ENCODE measurements at regions not wholly inside any gene's neighbourhood (a gene's known extent, or its start where the extent isn't known, plus 50 kb on each side); places are given as distances from the start of the nearest gene placed in this dataset.
A peak's percentile ranks its signal among the peaks of the same experiment; 100 is the strongest.

GRCh38 chr7:31175672-31176071 lies 123.6 kb downstream of the ADCYAP1R1 start:
- TF ChIP-seq, protein P1, sequence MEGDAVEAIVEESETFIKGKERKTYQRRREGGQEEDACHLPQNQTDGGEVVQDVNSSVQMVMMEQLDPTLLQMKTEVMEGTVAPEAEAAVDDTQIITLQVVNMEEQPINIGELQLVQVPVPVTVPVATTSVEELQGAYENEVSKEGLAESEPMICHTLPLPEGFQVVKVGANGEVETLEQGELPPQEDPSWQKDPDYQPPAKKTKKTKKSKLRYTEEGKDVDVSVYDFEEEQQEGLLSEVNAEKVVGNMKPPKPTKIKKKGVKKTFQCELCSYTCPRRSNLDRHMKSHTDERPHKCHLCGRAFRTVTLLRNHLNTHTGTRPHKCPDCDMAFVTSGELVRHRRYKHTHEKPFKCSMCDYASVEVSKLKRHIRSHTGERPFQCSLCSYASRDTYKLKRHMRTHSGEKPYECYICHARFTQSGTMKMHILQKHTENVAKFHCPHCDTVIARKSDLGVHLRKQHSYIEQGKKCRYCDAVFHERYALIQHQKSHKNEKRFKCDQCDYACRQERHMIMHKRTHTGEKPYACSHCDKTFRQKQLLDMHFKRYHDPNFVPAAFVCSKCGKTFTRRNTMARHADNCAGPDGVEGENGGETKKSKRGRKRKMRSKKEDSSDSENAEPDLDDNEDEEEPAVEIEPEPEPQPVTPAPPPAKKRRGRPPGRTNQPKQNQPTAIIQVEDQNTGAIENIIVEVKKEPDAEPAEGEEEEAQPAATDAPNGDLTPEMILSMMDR (IDR thresholded peaks at IDR 0.05; ENCODE audit: insufficient read depth, low read length, severe bottlenecking) = peak; percentile 9

DNA sequence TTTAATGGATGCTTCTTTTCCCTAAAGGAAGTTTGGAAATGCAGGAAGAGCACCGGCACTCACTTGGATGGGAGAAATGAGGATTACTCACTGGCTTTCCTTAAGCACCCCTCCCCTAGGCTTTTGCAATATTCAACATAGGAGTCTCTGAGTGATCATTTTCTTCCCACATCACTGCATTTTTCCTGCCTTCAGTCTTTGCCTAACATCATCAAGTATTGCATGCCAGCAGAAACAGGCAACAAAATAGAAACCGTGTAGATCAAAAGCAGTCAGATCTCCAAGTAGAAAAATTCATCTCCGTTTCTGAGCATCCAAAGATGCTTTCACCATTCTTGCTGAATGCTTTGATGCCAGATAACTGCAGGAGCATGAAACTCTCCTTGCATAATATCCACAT lies 119.9 kb downstream of the ADCYAP1R1 start:
- no peaks in the 10 kb centered on the region for H3K36me3 ChIP-seq (ENCODE audit: control insufficient read depth, insufficient read depth, low read length)
- no peak for FAIRE-seq
- TF ChIP-seq, protein P1 (IDR thresholded peaks at IDR 0.05; ENCODE audit: insufficient read depth, low read length, severe bottlenecking) = no peak
- no peaks in the 10 kb centered on the region for H3K27me3 ChIP-seq (ENCODE audit: control insufficient read depth, insufficient read depth, low read length)
- DNase-seq (ENCODE audit: low read depth) = no peak
- no peak overlapping the region for H3K4me3 ChIP-seq (ENCODE audit: low read depth, low read length)

More at GRCh38 chr7:31175672-31176071, 123.6 kb downstream of the ADCYAP1R1 start:
- peak; percentile 3 for DNase-seq (ENCODE audit: low read depth)
- Histone ChIP-seq H3K4me3 (ENCODE audit: low read depth, low read length) (no peak overlapping the region), H3K36me3 (ENCODE audit: control insufficient read depth, insufficient read depth, low read length) (no peaks in the 10 kb centered on the region), H3K27me3 (ENCODE audit: control insufficient read depth, insufficient read depth, low read length) (no peaks in the 10 kb centered on the region)
- no peak for FAIRE-seq

GRCh38 chr7:31171216-31171785 lies 119.2 kb downstream of the ADCYAP1R1 start:
- H3K36me3 ChIP-seq (ENCODE audit: control insufficient read depth, insufficient read depth, low read length) = no peaks in the 10 kb centered on the region
- FAIRE-seq (no peak), DNase-seq (ENCODE audit: low read depth) (no peak)
- TF ChIP-seq, protein P1 (IDR thresholded peaks at IDR 0.05; ENCODE audit: insufficient read depth, low read length, severe bottlenecking) = no peak
- H3K27me3 ChIP-seq (ENCODE audit: control insufficient read depth, insufficient read depth, low read length) = no peaks in the 10 kb centered on the region
- no peak overlapping the region for H3K4me3 ChIP-seq (ENCODE audit: low read depth, low read length)

Data from bronchial epithelial cell (primary cell).